ENCODE measurements at regions not wholly inside any gene's neighbourhood (a gene's known extent, or its start where the extent isn't known, plus 50 kb on each side); places are given as distances from the start of the nearest gene placed in this dataset.
"Not testable (repeated sequence)": the region's sequence is repeated elsewhere in the genome, so short reads cannot be mapped to it uniquely, and the experiment has no call there.

DNA sequence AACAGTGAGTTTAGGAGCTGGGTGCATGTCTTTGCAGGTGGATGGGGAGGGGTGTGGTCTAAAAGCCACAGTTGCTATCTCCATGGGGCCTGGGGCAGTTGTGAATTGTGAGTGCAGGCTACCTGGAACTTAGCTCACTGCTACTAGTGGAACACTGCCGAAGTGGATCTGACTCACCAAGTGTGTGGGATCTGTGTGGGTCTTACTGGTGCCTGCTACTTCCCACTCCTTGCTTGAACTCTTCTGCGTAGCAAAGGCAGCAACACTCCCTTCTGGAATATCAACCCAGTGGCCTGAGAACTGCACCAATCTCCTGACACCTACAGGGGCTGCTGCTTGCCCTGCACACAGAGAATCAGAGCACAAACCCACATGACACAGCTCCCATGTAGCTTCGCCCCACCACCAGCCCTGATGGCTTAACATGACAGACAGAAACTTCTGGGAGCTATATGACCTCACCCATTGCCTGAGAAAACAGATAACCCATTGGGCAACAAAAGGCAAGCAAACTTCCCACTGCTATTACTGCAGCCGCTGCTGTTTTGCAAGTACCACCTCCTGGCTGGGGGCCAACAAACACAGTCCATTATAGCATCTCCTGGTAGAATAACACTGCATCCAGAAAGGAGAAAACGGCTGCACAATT, 455.1 kb upstream of the DDX18 start:
- no peaks in the 10 kb centered on the region for H3K36me3 Mint-ChIP-seq (ENCODE audit: low read depth)
- POLR2A ChIA-PET: no interaction called here

DNA sequence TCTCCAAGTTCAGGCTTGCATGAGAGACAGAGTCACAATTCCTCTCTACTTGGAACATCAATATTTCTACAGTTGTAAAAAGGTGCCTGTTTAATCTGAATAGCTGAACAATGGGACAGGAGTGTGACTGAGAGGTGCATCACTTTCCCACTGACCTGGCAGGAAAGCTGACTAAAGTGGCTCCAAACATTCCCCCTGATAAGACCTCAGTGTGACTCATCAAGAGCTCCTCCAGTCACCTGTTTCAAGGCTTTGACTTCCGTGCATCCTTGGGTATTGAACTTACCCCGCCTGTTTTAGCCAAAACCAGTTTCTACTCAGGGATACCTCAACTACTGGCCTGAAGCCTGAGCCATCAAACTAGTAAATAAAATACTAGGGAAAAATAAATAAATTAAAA, 453.9 kb upstream of the DDX18 start:
- H3K27ac Mint-ChIP-seq: no peak overlapping the region
- ChIA-PET CTCF (no interaction called here), POLR2A (no interaction called here)
- H3K36me3 Mint-ChIP-seq (ENCODE audit: low read depth): no peaks in the 10 kb centered on the region
- no peak overlapping the region for H3K4me3 Mint-ChIP-seq
- DNase-seq: no peak
- H3K27me3 Mint-ChIP-seq: no peaks in the 10 kb centered on the region
- H3K4me1 Mint-ChIP-seq: no peaks in the 10 kb centered on the region
- no peaks in the 10 kb centered on the region for H3K9me3 Mint-ChIP-seq

More for the DNA sequence above, 455.1 kb upstream of the DDX18 start:
- DNase-seq: no peak
- Mint-ChIP-seq H3K4me1 (no peaks in the 10 kb centered on the region), H3K9me3 (no peaks in the 10 kb centered on the region), H3K4me3 (no peak overlapping the region), H3K27me3 (no peaks in the 10 kb centered on the region), H3K27ac (no peak overlapping the region)
- CTCF ChIA-PET: no interaction called here

DNA sequence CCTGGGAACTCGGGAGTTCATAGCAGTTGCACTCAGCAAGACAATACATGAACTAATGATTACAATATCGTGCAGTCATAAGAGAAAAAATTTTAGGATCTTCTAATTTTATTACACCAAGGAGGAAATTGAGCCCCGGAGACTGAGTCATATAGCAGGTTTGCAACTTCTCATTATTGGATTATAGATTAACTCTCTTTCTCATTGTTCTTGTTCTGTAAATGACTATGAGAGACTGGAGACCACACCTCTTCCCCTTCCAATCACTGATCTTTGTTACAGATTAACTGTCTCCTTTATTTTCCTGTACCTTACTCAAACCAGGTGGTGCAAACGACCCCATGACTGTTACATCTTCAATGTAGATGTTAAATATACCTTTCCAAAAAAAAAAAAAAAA, 435.8 kb upstream of the DDX18 start:
- Mint-ChIP-seq H3K4me1 (no peaks in the 10 kb centered on the region), H3K27ac (no peak overlapping the region), H3K27me3 (no peaks in the 10 kb centered on the region), H3K4me3 (no peak overlapping the region), H3K9me3 (no peaks in the 10 kb centered on the region), H3K36me3 (ENCODE audit: low read depth) (no peaks in the 10 kb centered on the region)
- ChIA-PET CTCF (no interaction called here), POLR2A (no interaction called here)
- no peak for DNase-seq

DNA sequence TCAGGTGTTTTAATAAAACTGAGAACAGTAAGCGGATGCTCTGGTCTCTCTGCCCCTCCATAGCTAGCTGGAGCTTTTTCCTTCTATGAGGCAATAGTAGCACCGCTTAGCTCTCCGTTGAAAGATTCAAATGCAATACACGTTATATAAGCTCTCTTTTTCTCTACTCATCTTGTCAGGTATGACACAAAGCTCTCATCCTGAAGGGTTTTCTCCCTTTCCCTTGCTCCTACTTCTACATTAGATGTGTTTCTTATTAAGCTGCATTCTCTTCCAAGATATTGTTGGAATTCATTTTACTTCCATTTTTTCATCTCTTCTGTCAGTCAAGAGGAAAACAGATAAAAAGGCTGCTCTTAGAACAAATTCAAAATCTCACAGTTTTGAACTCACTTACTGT, 434.6 kb upstream of the DDX18 start:
- H3K4me3 Mint-ChIP-seq: no peak overlapping the region
- H3K9me3 Mint-ChIP-seq: peaks cover 3% of the 10 kb centered on the region
- H3K27ac Mint-ChIP-seq: no peak overlapping the region
- ChIA-PET CTCF (no interaction called here), POLR2A (no interaction called here)
- DNase-seq: no peak
- no peaks in the 10 kb centered on the region for H3K4me1 Mint-ChIP-seq
- no peaks in the 10 kb centered on the region for H3K36me3 Mint-ChIP-seq (ENCODE audit: low read depth)
- H3K27me3 Mint-ChIP-seq: no peaks in the 10 kb centered on the region

DNA sequence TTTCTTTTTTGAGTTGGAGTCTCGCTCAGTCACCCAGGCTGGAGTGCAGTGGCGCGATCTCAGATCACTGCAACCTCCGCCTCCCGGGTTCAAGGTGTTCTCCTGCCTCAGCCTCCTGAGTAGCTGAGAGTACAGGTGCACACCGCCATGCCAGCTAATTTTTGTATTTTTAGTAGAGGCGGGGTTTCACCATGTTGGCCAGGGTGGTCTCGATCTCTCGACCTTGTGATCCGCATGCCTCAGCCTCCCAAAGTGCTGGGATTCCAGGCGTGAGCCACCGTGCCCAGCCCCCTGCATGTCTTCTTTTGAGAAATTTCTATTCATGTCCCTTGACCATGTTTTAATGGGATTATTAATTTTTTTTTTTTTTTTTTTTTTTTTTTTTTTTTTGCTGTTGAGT, 430.5 kb upstream of the DDX18 start:
- H3K27me3 Mint-ChIP-seq: not testable (repeated sequence)

DNA sequence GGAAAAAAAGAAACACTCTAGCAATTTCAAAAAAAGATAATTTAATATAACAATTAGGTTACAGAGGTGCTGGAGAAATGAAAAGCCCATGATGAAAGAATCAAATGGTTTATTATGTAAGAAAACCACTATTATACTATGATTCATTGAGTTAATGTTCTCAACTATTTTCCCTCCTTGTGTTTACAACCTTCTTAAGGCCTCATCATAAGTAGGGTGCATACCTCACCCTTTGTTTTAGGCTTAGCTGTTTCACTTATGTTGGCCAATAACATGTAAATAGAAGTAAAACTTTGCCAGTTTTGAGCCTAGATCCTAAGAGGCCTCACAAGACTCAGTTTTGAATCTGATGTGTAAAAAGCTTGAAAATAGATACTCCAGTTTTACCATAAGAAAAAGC, 418.3 kb upstream of the DDX18 start:
- Mint-ChIP-seq H3K4me1 (no peaks in the 10 kb centered on the region), H3K4me3 (no peak overlapping the region), H3K9me3 (no peaks in the 10 kb centered on the region), H3K36me3 (ENCODE audit: low read depth) (no peaks in the 10 kb centered on the region), H3K27me3 (no peaks in the 10 kb centered on the region), H3K27ac (no peak overlapping the region)
- no peak for DNase-seq
- ChIA-PET POLR2A (no interaction called here), CTCF (no interaction called here)

More for the DNA sequence above, 430.5 kb upstream of the DDX18 start:
- DNase-seq; H3K36me3 Mint-ChIP-seq (ENCODE audit: low read depth); H3K27ac Mint-ChIP-seq; H3K4me1 Mint-ChIP-seq; H3K9me3 Mint-ChIP-seq; CTCF ChIA-PET; POLR2A ChIA-PET; H3K4me3 Mint-ChIP-seq: not testable (repeated sequence)

DNA sequence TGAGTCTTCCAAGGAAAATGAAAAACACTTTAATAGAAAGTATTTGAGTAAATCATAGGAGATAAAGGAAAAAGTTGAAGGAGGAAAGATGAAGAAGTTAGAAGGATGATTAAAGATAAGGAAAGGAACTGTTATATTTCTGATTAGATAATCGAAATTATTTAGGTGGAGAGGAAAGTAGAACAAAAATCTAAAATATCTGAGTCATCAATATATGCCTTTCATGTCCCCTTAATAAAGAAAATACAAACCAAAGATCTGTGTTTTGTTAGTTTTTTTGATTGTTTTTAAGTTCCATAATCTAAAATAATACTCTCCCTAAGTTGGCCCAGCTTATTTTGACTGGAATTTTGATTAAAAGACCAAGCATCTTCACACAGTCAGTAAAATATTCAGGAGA, 412.9 kb upstream of the DDX18 start:
- no peak for DNase-seq
- Mint-ChIP-seq H3K4me1 (no peaks in the 10 kb centered on the region), H3K36me3 (ENCODE audit: low read depth) (no peaks in the 10 kb centered on the region), H3K27ac (no peak overlapping the region), H3K27me3 (no peaks in the 10 kb centered on the region), H3K4me3 (no peak overlapping the region), H3K9me3 (peaks cover 3% of the 10 kb centered on the region)
- ChIA-PET POLR2A (no interaction called here), CTCF (no interaction called here)

DNA sequence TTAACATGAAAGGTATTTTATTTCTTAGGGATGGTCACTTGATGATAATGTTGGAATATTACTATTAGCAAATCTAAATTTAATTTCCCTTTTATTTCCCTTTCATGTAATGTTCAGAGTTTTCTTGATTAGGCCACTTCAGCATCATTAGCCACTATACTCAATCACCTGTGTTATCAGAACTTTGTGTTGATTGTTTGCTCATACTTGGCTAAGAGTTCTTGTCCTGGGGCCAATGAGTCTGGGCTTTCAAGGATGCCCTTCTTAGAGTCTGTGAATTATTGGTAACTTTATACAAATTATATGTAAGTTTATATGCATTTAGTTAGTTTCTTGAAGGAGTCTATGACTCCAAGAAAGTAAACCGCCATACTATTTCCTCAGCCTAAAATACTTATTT, 408.0 kb upstream of the DDX18 start:
- Mint-ChIP-seq H3K4me1 (no peaks in the 10 kb centered on the region), H3K36me3 (ENCODE audit: low read depth) (no peaks in the 10 kb centered on the region), H3K27ac (no peak overlapping the region), H3K9me3 (peaks cover 3% of the 10 kb centered on the region), H3K27me3 (no peaks in the 10 kb centered on the region), H3K4me3 (no peak overlapping the region)
- DNase-seq: no peak
- ChIA-PET POLR2A (no interaction called here), CTCF (no interaction called here)

DNA sequence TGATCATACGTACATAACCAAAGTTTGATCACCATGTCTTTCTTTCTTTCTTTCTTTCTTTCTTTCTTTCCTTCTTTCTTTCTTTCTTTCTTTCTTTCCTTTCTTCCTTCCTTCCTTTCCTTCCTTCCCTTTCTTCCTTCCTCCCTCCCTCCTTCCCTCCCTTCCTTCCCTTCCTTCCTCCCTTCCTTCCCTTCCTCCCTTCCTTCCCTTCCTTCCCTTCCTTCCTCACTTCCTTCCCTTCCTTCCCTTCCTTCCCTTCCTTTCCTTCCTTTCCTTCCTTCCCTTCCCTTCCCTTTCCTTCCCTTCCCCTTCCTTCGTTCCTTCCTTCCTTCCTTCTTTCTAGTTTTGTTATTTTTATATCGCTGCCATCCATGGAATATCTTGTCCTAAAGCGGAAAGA, 406.7 kb upstream of the DDX18 start:
- H3K36me3 Mint-ChIP-seq (ENCODE audit: low read depth): no peaks in the 10 kb centered on the region
- H3K4me1 Mint-ChIP-seq: no peaks in the 10 kb centered on the region
- no peak for DNase-seq
- H3K4me3 Mint-ChIP-seq: no peak overlapping the region
- no peak overlapping the region for H3K27ac Mint-ChIP-seq
- ChIA-PET CTCF (no interaction called here), POLR2A (no interaction called here)
- no peaks in the 10 kb centered on the region for H3K27me3 Mint-ChIP-seq
- peaks cover 3% of the 10 kb centered on the region for H3K9me3 Mint-ChIP-seq

DNA sequence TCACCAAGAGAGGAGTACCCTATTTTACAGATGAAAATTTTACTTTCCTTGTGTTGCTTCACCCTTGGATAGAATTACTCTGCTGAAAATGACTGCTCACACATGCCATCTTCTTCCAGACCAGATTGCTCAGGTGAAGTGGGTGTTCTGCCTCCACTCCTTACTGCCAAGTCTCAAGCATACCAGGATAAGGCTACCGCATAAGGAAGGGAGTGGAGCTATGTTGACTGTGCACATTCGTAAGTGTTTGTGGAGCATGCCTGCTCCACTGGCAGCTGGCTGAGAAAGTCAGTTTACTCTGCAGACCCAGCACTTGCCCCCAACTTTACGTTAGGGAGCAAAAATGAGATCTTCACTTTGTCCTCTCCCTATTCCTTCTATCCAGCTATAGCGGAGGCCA, 405.0 kb upstream of the DDX18 start:
- no peaks in the 10 kb centered on the region for H3K27me3 Mint-ChIP-seq
- no peak overlapping the region for H3K27ac Mint-ChIP-seq
- POLR2A ChIA-PET: no interaction called here
- peaks cover 3% of the 10 kb centered on the region for H3K9me3 Mint-ChIP-seq
- DNase-seq: no peak
- H3K36me3 Mint-ChIP-seq (ENCODE audit: low read depth): no peaks in the 10 kb centered on the region
- CTCF ChIA-PET: no interaction called here
- H3K4me3 Mint-ChIP-seq: no peak overlapping the region
- H3K4me1 Mint-ChIP-seq: no peaks in the 10 kb centered on the region

DNA sequence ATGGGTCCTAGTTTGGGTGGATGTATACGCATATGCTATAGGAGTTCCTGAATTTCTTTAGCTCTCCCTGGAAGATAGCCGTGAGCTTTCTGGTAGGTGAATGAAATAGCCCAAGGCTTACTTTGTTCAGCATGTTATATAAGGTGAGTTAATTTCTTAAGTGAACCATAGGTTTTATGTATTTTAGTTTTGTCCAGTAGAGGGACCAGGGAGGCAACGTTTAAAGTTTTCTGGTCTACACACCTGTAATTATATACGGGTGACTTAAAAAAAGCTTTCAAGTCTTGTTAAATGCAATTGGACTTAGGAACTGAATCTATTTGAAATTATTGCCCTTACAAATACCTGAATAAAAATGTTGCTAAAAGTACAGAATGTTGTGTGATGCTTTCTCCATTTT, 402.5 kb upstream of the DDX18 start:
- ChIA-PET CTCF (no interaction called here), POLR2A (no interaction called here)
- Mint-ChIP-seq H3K4me3 (no peak overlapping the region), H3K9me3 (peaks cover 2% of the 10 kb centered on the region), H3K36me3 (ENCODE audit: low read depth) (no peaks in the 10 kb centered on the region), H3K27ac (no peak overlapping the region), H3K4me1 (no peaks in the 10 kb centered on the region), H3K27me3 (no peaks in the 10 kb centered on the region)
- DNase-seq: no peak

DNA sequence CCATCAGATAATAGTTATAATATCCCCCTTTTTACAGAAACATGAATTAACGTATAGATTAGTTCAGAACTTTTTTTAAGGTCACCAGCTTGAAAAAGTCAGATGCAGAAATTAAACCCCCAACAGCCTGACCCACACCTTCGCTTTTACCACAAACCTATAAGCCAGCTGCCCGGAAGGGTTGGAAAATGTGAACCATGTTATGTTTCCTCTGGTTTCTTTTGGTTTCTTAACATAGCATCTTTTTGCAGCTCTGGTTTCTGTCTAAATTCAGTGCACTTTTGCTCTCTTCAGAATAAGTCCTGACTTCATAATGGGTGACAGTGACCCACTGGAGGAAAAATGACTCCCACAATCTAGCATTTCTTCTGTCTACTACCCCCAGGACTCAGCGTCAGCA, 381.7 kb upstream of the DDX18 start:
- no peaks in the 10 kb centered on the region for H3K36me3 Mint-ChIP-seq (ENCODE audit: low read depth)
- no peak for DNase-seq
- no peak overlapping the region for H3K4me3 Mint-ChIP-seq
- ChIA-PET CTCF (no interaction called here), POLR2A (no interaction called here)
- H3K9me3 Mint-ChIP-seq: no peaks in the 10 kb centered on the region
- no peaks in the 10 kb centered on the region for H3K4me1 Mint-ChIP-seq
- H3K27ac Mint-ChIP-seq: no peak overlapping the region
- H3K27me3 Mint-ChIP-seq: no peaks in the 10 kb centered on the region

DNA sequence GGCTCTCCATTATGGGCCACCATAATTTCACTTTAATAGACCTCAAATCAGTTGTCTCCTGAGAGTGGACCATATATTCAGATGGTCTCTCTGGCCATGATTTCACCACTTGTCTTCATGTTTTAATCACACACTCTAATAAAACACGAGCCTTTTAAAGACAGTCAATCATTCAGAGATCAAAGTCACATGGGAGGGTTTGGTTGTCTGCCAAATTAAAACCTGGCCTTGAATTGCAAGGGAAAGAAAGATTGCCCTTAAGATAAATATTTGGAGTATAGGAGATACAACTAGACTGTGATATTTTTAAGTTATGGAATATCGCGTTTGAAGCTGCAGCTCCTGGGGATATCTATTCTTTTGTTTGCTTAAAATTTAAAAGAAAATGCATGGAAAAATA, 377.8 kb upstream of the DDX18 start:
- POLR2A ChIA-PET: no interaction called here

DNA sequence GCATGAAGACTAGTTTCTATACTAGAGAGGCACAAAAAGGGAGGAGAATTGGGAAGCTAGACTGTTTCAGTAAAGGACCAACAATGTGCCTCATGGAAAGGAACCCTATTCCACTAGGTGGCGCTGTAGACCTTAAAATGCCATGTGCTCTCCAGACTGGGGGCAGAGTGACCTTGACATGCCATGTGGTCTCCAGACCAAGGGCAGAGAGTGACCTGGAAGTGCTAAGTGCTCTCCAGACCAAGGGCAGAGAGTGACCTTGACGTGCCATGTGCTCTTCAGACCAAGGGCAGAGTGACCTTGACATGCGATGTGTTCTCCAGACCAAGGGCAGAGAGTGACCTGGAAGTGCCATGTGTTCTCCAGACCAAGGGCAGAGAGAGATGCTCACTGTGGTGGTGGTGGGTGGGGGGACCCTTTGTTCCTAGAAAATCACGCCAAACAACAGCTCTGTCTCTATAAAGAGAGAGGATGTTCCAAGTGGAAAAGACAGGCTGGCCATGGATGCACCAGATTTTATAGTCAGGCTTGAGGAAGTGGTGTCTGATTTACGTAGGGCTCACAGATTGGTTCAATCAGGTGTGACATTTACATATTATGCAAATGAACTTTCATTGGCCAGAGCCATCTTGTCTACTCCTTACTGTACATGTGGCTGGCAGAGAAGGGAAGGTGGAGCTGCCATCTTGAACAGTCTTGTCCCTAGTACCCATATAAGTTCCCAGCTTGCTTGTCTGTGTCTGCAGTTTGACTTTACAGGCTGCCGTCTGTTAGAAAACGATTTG, 344.0 kb upstream of the DDX18 start:
- H3K4me3 Mint-ChIP-seq: no peak overlapping the region
- H3K4me1 Mint-ChIP-seq: no peaks in the 10 kb centered on the region
- H3K9me3 Mint-ChIP-seq: no peaks in the 10 kb centered on the region
- no peak overlapping the region for H3K27ac Mint-ChIP-seq
- H3K27me3 Mint-ChIP-seq: no peaks in the 10 kb centered on the region
- CTCF ChIA-PET: interaction anchor here (0.6 to 1.2 kb wide), 2 partner anchors 10 to 533 kb away, joined by 3 read pairs; no protein-coding TSS in a partner anchor
- no peaks in the 10 kb centered on the region for H3K36me3 Mint-ChIP-seq (ENCODE audit: low read depth)
- POLR2A ChIA-PET: no interaction called here
- DNase-seq: no peak

More for the DNA sequence above, 377.8 kb upstream of the DDX18 start:
- H3K36me3 Mint-ChIP-seq (ENCODE audit: low read depth): no peaks in the 10 kb centered on the region
- CTCF ChIA-PET: no interaction called here
- no peaks in the 10 kb centered on the region for H3K27me3 Mint-ChIP-seq
- no peaks in the 10 kb centered on the region for H3K9me3 Mint-ChIP-seq
- no peak overlapping the region for H3K4me3 Mint-ChIP-seq
- no peak for DNase-seq
- H3K4me1 Mint-ChIP-seq: no peaks in the 10 kb centered on the region
- no peak overlapping the region for H3K27ac Mint-ChIP-seq
